ENCODE measurements at regions not wholly inside any gene's neighbourhood (a gene's known extent, or its start where the extent isn't known, plus 50 kb on each side); places are given as distances from the start of the nearest gene placed in this dataset.

GRCh38 chr18:51479736-51480135 is 282.3 kb upstream of the MEX3C start:
- TF ChIP-seq, protein P1, sequence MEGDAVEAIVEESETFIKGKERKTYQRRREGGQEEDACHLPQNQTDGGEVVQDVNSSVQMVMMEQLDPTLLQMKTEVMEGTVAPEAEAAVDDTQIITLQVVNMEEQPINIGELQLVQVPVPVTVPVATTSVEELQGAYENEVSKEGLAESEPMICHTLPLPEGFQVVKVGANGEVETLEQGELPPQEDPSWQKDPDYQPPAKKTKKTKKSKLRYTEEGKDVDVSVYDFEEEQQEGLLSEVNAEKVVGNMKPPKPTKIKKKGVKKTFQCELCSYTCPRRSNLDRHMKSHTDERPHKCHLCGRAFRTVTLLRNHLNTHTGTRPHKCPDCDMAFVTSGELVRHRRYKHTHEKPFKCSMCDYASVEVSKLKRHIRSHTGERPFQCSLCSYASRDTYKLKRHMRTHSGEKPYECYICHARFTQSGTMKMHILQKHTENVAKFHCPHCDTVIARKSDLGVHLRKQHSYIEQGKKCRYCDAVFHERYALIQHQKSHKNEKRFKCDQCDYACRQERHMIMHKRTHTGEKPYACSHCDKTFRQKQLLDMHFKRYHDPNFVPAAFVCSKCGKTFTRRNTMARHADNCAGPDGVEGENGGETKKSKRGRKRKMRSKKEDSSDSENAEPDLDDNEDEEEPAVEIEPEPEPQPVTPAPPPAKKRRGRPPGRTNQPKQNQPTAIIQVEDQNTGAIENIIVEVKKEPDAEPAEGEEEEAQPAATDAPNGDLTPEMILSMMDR (IDR thresholded peaks at IDR 0.05): no peak
- no peak for TF ChIP-seq POLR2A (IDR thresholded peaks at IDR 0.05)

Measured in heart left ventricle (tissue), 13 donors.